Stomach (tissue), 8 donors: ENCODE measurements at regions not wholly inside any gene's neighbourhood (a gene's known extent, or its start where the extent isn't known, plus 50 kb on each side); places are given as distances from the start of the nearest gene placed in this dataset.
"Not testable (repeated sequence)": the region's sequence is repeated elsewhere in the genome, so short reads cannot be mapped to it uniquely, and the experiment has no call there.

Source experiments
- DNase-seq, 2 donors: peaks; one replicate each; pipeline versions ENCODE4 v3.0.0 to v3.0.0-alpha.2; 2013 to 2019
- H3K27ac ChIP-seq, 5 donors: fragments of 200-600 bp in 4 of 5; sonication (generic) in 4 of 5; one replicate each; pipeline ENCODE4 v1.5.1; 2013 to 2019; ENCODE audit warnings: mild to moderate bottlenecking in 1 of 5, moderate library complexity in 1 of 5
- H3K27me3 ChIP-seq, 3 donors: fragments of 200-600 bp; sonication (generic); one replicate each; pipeline ENCODE4 v1.5.1; 2017 to 2019; ENCODE audit warnings: mixed run types in 1 of 3
- H3K36me3 ChIP-seq, 4 donors: fragments of 200-600 bp; sonication (generic); 1 replicate in 3 of 4; 2 replicates in 1 of 4; pipeline ENCODE4 v1.5.1; 2016 to 2019
- H3K4me1 ChIP-seq, 4 donors: fragments of 200-600 bp; sonication (generic); one replicate each; pipeline ENCODE4 v1.5.1; 2016 to 2019
- H3K4me3 ChIP-seq, 4 donors: fragments of 200-600 bp; sonication (generic) in 3 of 4; one replicate each; pipeline ENCODE4 v1.5.1; 2016 to 2019; ENCODE audit warnings: mild to moderate bottlenecking in 1 of 4
- H3K9me3 ChIP-seq, 4 donors: fragments of 200-600 bp; sonication (generic); one replicate each; pipeline ENCODE4 v1.5.1; 2016 to 2019
- EP300 ChIP-seq: sonication (generic); formaldehyde crosslinking; IDR thresholded peaks from one replicate; pipeline ENCODE4 v1.6.1; 2017; ENCODE audit warnings: antibody characterized with exemption
- POLR2A ChIP-seq, 4 donors: fragments of 450-650 bp; IDR thresholded peaks; one replicate each; pipeline ENCODE4 v1.6.1; 2016; ENCODE audit warnings: antibody characterized with exemption in 4 of 4, control low read depth in 2 of 4, mild to moderate bottlenecking in 1 of 4, moderate library complexity in 1 of 4
- POLR2AphosphoS5 ChIP-seq, 3 donors: sonication (generic); formaldehyde crosslinking; IDR thresholded peaks; one replicate each; pipeline ENCODE4 v1.6.1; 2016; ENCODE audit warnings: antibody characterized with exemption in 3 of 3
- WGBS, 5 donors: extraction: QIAGEN DNeasy Blood & Tissue Kit in 3 of 5; methylation state at CpG; one replicate each; pipeline versions ENCODE4 v1.1.5 to v1.1.7; 2013 to 2018; 5-methylcytosine and 5-hydroxymethylcytosine counted together
- intact Hi-C: fragments of 100-400 bp; cut with DNase I; formaldehyde crosslinking; loops from one replicate; pipeline ENCODE4 v1.15.1; 2023; ENCODE audit warnings: low total_unique reads
- TF ChIP-seq, protein P1 (sequence below), 7 experiments: fragments of 450-650 bp in 4 of 7; fragments of 200-600 bp in 3 of 7; sonication (generic) in 3 of 7; IDR thresholded peaks; one replicate each; pipeline ENCODE4 v1.5.1; 2016 to 2019; ENCODE audit warnings: antibody characterized with exemption in 7 of 7, control low read depth in 2 of 7, mild to moderate bottlenecking in 1 of 7
- donor health status: healthy with polysubstance abuse.
- donor health status: Bipolar disorder and iron deficiency.
- donor health status: healthy.

DNA sequence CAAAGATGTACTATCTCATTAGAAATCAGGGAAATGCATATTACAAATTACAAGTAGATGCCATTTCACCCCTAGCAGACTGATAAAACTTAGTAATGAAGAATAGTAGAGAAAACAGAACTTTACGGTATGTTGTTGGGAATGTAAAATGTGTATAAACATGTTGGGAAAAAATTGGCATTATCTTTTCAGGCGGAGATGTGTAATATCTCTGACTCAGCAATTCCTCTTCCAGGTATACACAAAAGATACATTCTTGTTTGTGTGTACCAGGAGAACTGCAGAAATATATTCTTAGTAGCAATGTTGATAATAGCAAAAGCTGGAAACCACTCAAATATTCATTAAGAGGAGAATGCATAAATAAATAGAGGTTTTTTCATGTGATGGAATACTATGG lies 204.5 kb downstream of the LPIN1 start:
- Histone ChIP-seq H3K27ac (no peak overlapping the region), H3K27me3 (no peaks in the 10 kb centered on the region), H3K4me1 (no peaks in the 10 kb centered on the region), H3K36me3 (no peaks in the 10 kb centered on the region), H3K4me3 (no peak overlapping the region), H3K9me3 (no peaks in the 10 kb centered on the region)
- intact Hi-C loops: no loop called here
- WGBS, 5 donors: 75 to 90% (median 80%) methylated on average over 2 of the region's 2 CpGs
- no peak for DNase-seq
- no peak for TF ChIP-seq POLR2AphosphoS5 (IDR thresholded peaks at IDR 0.05)
- TF ChIP-seq POLR2A (IDR thresholded peaks at IDR 0.05): no peak
- TF ChIP-seq EP300: no peak
- TF ChIP-seq, protein P1, sequence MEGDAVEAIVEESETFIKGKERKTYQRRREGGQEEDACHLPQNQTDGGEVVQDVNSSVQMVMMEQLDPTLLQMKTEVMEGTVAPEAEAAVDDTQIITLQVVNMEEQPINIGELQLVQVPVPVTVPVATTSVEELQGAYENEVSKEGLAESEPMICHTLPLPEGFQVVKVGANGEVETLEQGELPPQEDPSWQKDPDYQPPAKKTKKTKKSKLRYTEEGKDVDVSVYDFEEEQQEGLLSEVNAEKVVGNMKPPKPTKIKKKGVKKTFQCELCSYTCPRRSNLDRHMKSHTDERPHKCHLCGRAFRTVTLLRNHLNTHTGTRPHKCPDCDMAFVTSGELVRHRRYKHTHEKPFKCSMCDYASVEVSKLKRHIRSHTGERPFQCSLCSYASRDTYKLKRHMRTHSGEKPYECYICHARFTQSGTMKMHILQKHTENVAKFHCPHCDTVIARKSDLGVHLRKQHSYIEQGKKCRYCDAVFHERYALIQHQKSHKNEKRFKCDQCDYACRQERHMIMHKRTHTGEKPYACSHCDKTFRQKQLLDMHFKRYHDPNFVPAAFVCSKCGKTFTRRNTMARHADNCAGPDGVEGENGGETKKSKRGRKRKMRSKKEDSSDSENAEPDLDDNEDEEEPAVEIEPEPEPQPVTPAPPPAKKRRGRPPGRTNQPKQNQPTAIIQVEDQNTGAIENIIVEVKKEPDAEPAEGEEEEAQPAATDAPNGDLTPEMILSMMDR (IDR thresholded peaks at IDR 0.05): no peak

DNA sequence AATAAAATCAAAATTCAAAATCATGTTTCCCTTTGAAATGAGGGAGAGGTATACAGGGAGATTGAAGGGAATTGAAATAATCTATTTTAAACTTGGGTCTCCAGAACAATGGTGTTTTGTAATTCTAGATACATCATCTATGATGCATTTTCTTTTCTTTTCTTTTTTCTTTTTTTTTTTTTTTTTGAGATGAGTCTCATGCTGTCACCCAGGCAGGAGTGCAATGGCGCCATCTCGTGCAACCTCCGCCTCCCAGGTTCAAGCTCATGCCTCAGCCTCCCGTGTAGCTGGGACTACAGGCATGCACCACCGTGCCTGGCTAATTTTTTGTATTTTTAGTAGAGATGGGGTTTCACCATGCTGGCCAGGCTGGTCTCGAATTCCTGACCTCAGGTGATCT lies 205.1 kb downstream of the LPIN1 start:
- H3K9me3 ChIP-seq, H3K27ac ChIP-seq, intact Hi-C loops, H3K4me1 ChIP-seq, H3K27me3 ChIP-seq, DNase-seq, H3K4me3 ChIP-seq, H3K36me3 ChIP-seq: not testable (repeated sequence)
- whole genome bisulfite sequencing, 5 donors: 83 to 91% (median 88%) methylated on average over 1 to 6 of the region's 6 CpGs

DNA sequence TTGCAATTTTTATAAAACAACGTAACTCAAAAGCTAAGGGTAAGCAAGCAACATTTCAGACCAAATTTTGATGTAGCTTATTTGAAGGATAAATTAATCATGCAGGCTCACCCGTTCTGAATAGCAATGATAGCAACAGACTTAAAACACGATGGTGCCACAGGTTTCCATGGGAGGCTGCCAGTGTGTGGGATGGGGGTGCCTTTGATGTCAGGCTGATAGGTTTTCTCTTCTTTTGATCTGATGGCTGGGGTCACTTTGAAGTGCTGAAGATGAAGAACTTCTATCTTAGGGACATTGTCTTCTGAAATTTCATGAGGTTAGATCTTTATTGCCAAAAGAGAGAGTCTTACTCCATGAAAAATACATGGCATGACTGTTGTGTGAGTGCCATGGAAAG lies 206.8 kb downstream of the LPIN1 start:
- no peak for DNase-seq

DNA sequence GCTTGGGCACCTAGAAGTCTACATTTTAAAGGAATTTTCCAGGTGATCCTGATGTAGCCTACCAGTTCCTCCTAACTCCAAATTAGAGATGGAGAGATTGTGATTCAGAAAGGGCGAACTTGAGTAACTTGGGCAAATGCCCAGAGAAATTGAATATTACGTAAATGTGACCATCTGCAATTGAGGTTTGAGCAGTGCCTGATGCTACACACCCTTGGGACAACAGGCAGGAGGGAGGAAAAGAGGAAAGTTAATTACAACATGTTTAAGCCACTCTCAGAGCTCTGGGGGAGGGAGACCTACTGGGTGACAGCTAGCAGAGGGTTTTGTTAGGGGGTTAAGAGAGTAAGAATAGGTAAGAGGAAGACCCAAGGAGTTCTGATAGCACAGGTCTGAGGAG lies 208.9 kb downstream of the LPIN1 start:
- TF ChIP-seq EP300: no peak
- TF ChIP-seq, protein P1 (IDR thresholded peaks at IDR 0.05): no peak
- TF ChIP-seq POLR2AphosphoS5 (IDR thresholded peaks at IDR 0.05): no peak
- TF ChIP-seq POLR2A (IDR thresholded peaks at IDR 0.05): no peak
- Histone ChIP-seq H3K27me3 (no peaks in the 10 kb centered on the region), H3K4me3 (no peak overlapping the region), H3K36me3 (no peaks in the 10 kb centered on the region), H3K9me3 (no peaks in the 10 kb centered on the region), H3K27ac (no peak overlapping the region), H3K4me1 (no peaks in the 10 kb centered on the region)
- WGBS, 5 donors: 69 to 92% (median 80%) methylated on average over 2 of the region's 2 CpGs
- no peak for DNase-seq
- intact Hi-C loops: no loop called here

More for the DNA sequence above, 206.8 kb downstream of the LPIN1 start:
- Histone ChIP-seq H3K27me3 (no peaks in the 10 kb centered on the region), H3K27ac (no peak overlapping the region), H3K4me1 (no peaks in the 10 kb centered on the region), H3K9me3 (no peaks in the 10 kb centered on the region), H3K36me3 (no peaks in the 10 kb centered on the region), H3K4me3 (no peak overlapping the region)
- WGBS, 5 donors: 80 to 94% (median 85%) methylated on average over 3 of the region's 3 CpGs
- intact Hi-C loops: no loop called here
- TF ChIP-seq, protein P1 (IDR thresholded peaks at IDR 0.05): no peak
- TF ChIP-seq EP300: no peak
- TF ChIP-seq POLR2A (IDR thresholded peaks at IDR 0.05): no peak
- TF ChIP-seq POLR2AphosphoS5 (IDR thresholded peaks at IDR 0.05): no peak

DNA sequence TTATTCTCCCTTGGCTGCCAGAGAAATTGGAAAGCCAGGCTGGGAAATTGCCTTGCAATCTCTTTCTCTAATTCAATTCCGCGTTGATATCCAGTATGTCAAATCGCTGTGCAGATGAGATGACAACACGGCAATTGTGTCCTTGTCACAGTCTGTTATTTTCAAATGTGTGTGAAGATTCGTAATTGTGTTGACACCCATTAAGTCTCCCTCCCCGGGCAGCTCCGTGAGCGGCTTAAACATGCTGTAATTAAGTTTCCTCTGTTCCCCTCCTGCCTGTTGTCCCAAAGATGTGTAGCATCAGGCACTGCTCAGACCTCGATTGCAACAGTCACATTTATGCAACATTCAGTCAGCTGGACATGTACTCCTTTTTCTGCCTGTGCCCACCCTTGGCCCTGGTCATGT lies 209.5 kb downstream of the LPIN1 start:
- no peak for DNase-seq
- no peaks in the 10 kb centered on the region for H3K36me3 ChIP-seq
- no peak overlapping the region for H3K4me3 ChIP-seq
- 79 to 83% (median 81%) methylated on average over 9 of the region's 9 CpGs for WGBS, 5 donors
- no peaks in the 10 kb centered on the region for H3K9me3 ChIP-seq
- TF ChIP-seq POLR2A (IDR thresholded peaks at IDR 0.05) (no peak), EP300 (no peak)
- H3K4me1 ChIP-seq: no peaks in the 10 kb centered on the region
- no peak overlapping the region for H3K27ac ChIP-seq
- intact Hi-C loops: no loop called here
- no peaks in the 10 kb centered on the region for H3K27me3 ChIP-seq
